ENCODE measurements at regions not wholly inside any gene's neighbourhood (a gene's known extent, or its start where the extent isn't known, plus 50 kb on each side); places are given as distances from the start of the nearest gene placed in this dataset.
"Not testable (repeated sequence)": the region's sequence is repeated elsewhere in the genome, so short reads cannot be mapped to it uniquely, and the experiment has no call there.

GRCh38 chr1:221029981-221030649 is 150.9 kb downstream of the HLX start:
- no peak for DNase-seq

GRCh38 chr1:221030990-221031389 is 151.7 kb downstream of the HLX start:
- no peak for DNase-seq

GRCh38 chr1:221031458-221032203 is 152.4 kb downstream of the HLX start:
- no peak for DNase-seq

- DNase-seq: no peak
Measured at GRCh38 chr1:221032204-221032585, 153.0 kb downstream of the HLX start.

GRCh38 chr1:221032637-221033280 is 153.5 kb downstream of the HLX start:
- no peak for DNase-seq

- peak; percentile 67 for DNase-seq
Measured at GRCh38 chr1:221035662-221036153, 156.5 kb downstream of the HLX start.

- DNase-seq: peak; percentile 65
Measured at GRCh38 chr1:221039616-221040015, 160.4 kb downstream of the HLX start.

- no peak for DNase-seq
Measured at GRCh38 chr1:221040101-221040500, 160.9 kb downstream of the HLX start.

- no peak for DNase-seq
Measured at GRCh38 chr1:221040691-221041285, 161.5 kb downstream of the HLX start.

GRCh38 chr1:221044538-221044937 is 165.3 kb downstream of the HLX start:
- DNase-seq: no peak

- no peak for DNase-seq
Measured at GRCh38 chr1:221045151-221045550, 165.9 kb downstream of the HLX start.

GRCh38 chr1:221045842-221046831 is 166.9 kb downstream of the HLX start:
- DNase-seq: no peak

GRCh38 chr1:221051391-221051790 is 172.1 kb downstream of the HLX start:
- not testable (repeated sequence) for DNase-seq

- DNase-seq: no peak
Measured at GRCh38 chr1:221053889-221054288, 174.6 kb downstream of the HLX start.

- no peak for DNase-seq
Measured at GRCh38 chr1:221059506-221059905, 180.3 kb downstream of the HLX start.

GRCh38 chr1:221063651-221064050 is 184.4 kb downstream of the HLX start:
- no peak for DNase-seq

- DNase-seq: peak; percentile 45
Measured at GRCh38 chr1:221066351-221067001, 187.2 kb downstream of the HLX start.

GRCh38 chr1:221067721-221068120 is 188.5 kb downstream of the HLX start:
- no peak for DNase-seq

GRCh38 chr1:221069178-221069903 is 190.1 kb downstream of the HLX start:
- no peak for DNase-seq

- DNase-seq: no peak
Measured at GRCh38 chr1:221069986-221070385, 190.7 kb downstream of the HLX start.

- no peak for DNase-seq
Measured at GRCh38 chr1:221071777-221072176, 192.5 kb downstream of the HLX start.

Data from fibroblast of upper back skin (primary cell).